Calu3 (cell line): ENCODE measurements at regions not wholly inside any gene's neighbourhood (a gene's known extent, or its start where the extent isn't known, plus 50 kb on each side); places are given as distances from the start of the nearest gene placed in this dataset.

Experiments used
- BruUV-seq: library from RNA; stranded (reverse); fragments of 400-500 nt; replicated peaks from 2 replicates; lab custom pipeline; 2021; lab: Mats Ljungman, UMichigan
- CTCF ChIA-PET: fragments of 300-600 bp; sonication (Branson Sonifier 250); formaldehyde crosslinking; loops from one replicate; lab custom pipeline; 2022; ENCODE audit warnings: antibody characterized with exemption; lab: Charles Lee
- DNase-seq: peaks from one replicate; pipeline ENCODE4 v3.0.0; 2022
- H3K27ac Mint-ChIP-seq: one replicate; pipeline ENCODE4 v1.8.0; 2022; ENCODE audit warnings: mixed read lengths; ENCODE audit not compliant: unreplicated experiment
- H3K27me3 Mint-ChIP-seq: one replicate; pipeline ENCODE4 v1.8.0; 2022; ENCODE audit warnings: mixed read lengths; ENCODE audit not compliant: unreplicated experiment
- H3K36me3 Mint-ChIP-seq: one replicate; pipeline ENCODE4 v1.8.0; 2022; ENCODE audit warnings: mild to moderate bottlenecking, moderate library complexity, mixed read lengths; ENCODE audit not compliant: insufficient read depth, unreplicated experiment
- H3K4me1 Mint-ChIP-seq: one replicate; pipeline ENCODE4 v1.8.0; 2022; ENCODE audit warnings: mild to moderate bottlenecking, low read depth, mixed read lengths; ENCODE audit not compliant: unreplicated experiment
- H3K4me3 Mint-ChIP-seq: one replicate; pipeline ENCODE4 v1.8.0; 2022; ENCODE audit warnings: mild to moderate bottlenecking, low read depth, moderate library complexity, mixed read lengths; ENCODE audit not compliant: unreplicated experiment
- H3K9me3 Mint-ChIP-seq: one replicate; pipeline ENCODE4 v1.8.0; 2022; ENCODE audit warnings: low read depth, mixed read lengths; ENCODE audit not compliant: unreplicated experiment
- intact Hi-C: fragments of 100-400 bp; cut with micrococcal nuclease; formaldehyde crosslinking; loops from one replicate; pipeline ENCODE4 v1.10.0; 2022; ENCODE audit not compliant: unreplicated experiment
- TF ChIP-seq, protein P1 (sequence below): fragments of 200-600 bp; IDR thresholded peaks from one replicate; pipeline ENCODE4 v1.8.0; 2022; ENCODE audit warnings: antibody characterized with exemption; ENCODE audit not compliant: unreplicated experiment

DNA sequence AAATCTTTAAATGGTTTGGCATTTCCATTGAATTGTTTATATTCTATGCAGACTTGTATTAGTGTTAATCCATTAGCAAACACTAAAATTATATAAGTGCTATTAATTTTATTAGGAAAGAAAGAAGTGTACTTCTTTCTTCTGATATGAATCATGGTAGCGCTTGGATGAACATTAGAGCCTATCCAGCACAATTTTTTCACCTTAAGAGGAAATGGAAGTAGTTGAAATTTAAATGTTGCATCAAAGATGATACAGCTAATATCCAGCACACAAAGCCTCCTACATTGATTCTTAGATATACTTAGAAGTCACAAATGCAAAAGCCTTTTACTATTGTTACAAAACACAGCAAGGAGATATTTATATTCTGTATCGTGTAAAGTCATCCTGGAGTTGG lies 174.5 kb downstream of the AHR start:
- CTCF ChIA-PET = interaction anchor here (0.6 kb wide), 1 partner anchor 28 kb away, joined by 3 read pairs; no protein-coding TSS in a partner anchor
- intact Hi-C loops = no loop called here
- H3K27ac Mint-ChIP-seq = no peak overlapping the region
- no peaks in the 10 kb centered on the region for H3K4me1 Mint-ChIP-seq
- H3K36me3 Mint-ChIP-seq = no peaks in the 10 kb centered on the region
- DNase-seq = no peak
- no TSS peak for BruUV-seq
- no peak overlapping the region for H3K4me3 Mint-ChIP-seq
- no peaks in the 10 kb centered on the region for H3K27me3 Mint-ChIP-seq
- H3K9me3 Mint-ChIP-seq = peaks cover 3% of the 10 kb centered on the region
- TF ChIP-seq, protein P1, sequence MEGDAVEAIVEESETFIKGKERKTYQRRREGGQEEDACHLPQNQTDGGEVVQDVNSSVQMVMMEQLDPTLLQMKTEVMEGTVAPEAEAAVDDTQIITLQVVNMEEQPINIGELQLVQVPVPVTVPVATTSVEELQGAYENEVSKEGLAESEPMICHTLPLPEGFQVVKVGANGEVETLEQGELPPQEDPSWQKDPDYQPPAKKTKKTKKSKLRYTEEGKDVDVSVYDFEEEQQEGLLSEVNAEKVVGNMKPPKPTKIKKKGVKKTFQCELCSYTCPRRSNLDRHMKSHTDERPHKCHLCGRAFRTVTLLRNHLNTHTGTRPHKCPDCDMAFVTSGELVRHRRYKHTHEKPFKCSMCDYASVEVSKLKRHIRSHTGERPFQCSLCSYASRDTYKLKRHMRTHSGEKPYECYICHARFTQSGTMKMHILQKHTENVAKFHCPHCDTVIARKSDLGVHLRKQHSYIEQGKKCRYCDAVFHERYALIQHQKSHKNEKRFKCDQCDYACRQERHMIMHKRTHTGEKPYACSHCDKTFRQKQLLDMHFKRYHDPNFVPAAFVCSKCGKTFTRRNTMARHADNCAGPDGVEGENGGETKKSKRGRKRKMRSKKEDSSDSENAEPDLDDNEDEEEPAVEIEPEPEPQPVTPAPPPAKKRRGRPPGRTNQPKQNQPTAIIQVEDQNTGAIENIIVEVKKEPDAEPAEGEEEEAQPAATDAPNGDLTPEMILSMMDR = no peak

DNA sequence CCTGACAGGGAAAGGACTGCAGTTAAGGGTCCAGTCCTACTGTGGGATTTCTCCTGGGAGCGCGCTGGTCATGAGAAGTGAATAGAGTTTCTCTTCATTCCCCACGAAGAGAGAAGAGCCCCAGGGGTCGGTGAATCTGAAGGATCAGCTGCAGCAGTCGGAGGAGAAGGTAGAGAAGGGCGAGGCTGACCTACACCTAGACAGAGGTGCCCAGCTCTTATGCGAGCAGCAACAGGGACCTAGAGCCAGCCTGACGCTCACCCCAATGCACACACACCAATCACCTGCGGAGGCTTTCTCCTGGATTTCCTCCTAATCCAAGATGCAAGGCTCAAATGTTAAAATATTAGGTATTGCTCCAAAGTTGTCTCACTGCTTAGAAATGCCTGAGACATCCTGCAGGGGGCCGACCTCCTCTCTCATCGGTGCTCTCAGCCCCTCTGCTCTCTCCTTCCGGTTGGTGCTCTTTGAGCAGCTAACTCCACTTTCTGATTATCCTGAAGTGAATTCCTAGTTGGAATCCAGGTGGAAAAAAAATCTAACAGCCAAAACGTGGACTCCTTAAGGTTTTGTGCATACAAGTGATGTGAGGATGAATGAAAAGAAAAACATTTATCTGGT lies 176.4 kb downstream of the AHR start:
- TF ChIP-seq, protein P1 = peak; percentile 44
- CTCF ChIA-PET = no interaction called here
- intact Hi-C loops = no loop called here
- H3K4me3 Mint-ChIP-seq = no peak overlapping the region
- DNase-seq = peak; percentile 28
- H3K36me3 Mint-ChIP-seq = no peaks in the 10 kb centered on the region
- peaks cover 3% of the 10 kb centered on the region for H3K9me3 Mint-ChIP-seq
- no peak overlapping the region for H3K27ac Mint-ChIP-seq
- H3K4me1 Mint-ChIP-seq = no peaks in the 10 kb centered on the region
- BruUV-seq = no TSS peak
- H3K27me3 Mint-ChIP-seq = no peaks in the 10 kb centered on the region

DNA sequence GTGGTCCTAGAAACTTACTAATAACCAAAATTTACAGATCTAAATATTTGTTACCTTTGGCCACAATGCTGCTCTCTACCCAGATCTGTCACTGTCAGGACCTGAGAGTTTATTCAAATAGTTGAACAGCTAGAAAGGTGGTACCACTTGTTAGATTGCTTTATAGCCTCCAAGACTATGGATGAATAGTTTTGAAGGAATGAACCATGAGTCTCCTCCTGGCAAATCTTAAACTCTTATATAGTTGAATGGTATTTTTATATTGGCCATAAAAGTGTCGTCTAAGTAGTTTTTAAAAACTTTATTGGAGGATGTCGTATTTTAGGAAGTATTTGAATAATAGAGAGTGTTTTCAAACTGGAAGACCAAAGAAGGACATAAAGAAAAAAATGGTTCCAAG lies 178.7 kb downstream of the AHR start:
- TF ChIP-seq, protein P1 = no peak
- BruUV-seq = no TSS peak
- Mint-ChIP-seq H3K27me3 (no peaks in the 10 kb centered on the region), H3K9me3 (no peaks in the 10 kb centered on the region), H3K27ac (no peak overlapping the region), H3K36me3 (no peaks in the 10 kb centered on the region), H3K4me1 (peaks cover 6% of the 10 kb centered on the region), H3K4me3 (no peak overlapping the region)
- CTCF ChIA-PET = interaction anchor here (0.6 kb wide), 1 partner anchor 584 kb away, joined by 6 read pairs; no protein-coding TSS in a partner anchor
- intact Hi-C loops = no loop called here
- no peak for DNase-seq

DNA sequence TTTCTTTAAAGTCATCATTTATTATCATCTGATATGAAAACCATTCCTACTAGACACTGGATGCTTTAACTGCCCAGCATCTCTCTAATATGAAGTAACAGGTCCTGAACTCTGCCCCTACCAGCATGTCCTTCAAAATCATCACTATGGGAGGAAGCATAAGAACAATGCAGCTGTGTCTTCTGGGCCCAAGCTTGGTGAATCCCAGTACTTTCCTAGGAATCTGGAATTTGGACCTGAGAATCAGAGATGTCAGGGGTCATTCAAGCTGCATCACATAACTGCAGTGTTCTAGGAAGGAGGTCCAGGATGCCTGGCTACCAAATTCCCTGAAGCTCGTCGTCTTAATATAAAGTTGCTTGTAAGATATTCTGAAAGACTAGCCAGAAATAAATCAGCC lies 182.7 kb downstream of the AHR start:
- Mint-ChIP-seq H3K27me3 (no peaks in the 10 kb centered on the region), H3K4me3 (no peak overlapping the region), H3K36me3 (no peaks in the 10 kb centered on the region), H3K9me3 (no peaks in the 10 kb centered on the region), H3K27ac (no peak overlapping the region), H3K4me1 (peaks cover 6% of the 10 kb centered on the region)
- BruUV-seq = no TSS peak
- intact Hi-C loops = no loop called here
- DNase-seq = no peak
- CTCF ChIA-PET = interaction anchor here (0.5 kb wide), 1 partner anchor 78 kb away, joined by 3 read pairs; no protein-coding TSS in a partner anchor
- TF ChIP-seq, protein P1 = no peak
